ENCODE measurements at regions not wholly inside any gene's neighbourhood (a gene's known extent, or its start where the extent isn't known, plus 50 kb on each side); places are given as distances from the start of the nearest gene placed in this dataset.

- TF ChIP-seq, protein P1, sequence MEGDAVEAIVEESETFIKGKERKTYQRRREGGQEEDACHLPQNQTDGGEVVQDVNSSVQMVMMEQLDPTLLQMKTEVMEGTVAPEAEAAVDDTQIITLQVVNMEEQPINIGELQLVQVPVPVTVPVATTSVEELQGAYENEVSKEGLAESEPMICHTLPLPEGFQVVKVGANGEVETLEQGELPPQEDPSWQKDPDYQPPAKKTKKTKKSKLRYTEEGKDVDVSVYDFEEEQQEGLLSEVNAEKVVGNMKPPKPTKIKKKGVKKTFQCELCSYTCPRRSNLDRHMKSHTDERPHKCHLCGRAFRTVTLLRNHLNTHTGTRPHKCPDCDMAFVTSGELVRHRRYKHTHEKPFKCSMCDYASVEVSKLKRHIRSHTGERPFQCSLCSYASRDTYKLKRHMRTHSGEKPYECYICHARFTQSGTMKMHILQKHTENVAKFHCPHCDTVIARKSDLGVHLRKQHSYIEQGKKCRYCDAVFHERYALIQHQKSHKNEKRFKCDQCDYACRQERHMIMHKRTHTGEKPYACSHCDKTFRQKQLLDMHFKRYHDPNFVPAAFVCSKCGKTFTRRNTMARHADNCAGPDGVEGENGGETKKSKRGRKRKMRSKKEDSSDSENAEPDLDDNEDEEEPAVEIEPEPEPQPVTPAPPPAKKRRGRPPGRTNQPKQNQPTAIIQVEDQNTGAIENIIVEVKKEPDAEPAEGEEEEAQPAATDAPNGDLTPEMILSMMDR (IDR thresholded peaks at IDR 0.05): no peak
- no peak for TF ChIP-seq POLR2A (IDR thresholded peaks at IDR 0.05)
- no peak for TF ChIP-seq POLR2AphosphoS5 (IDR thresholded peaks at IDR 0.05; ENCODE audit: insufficient read depth in 1 of 2, low read depth in 1 of 2)
Observed at GRCh38 chr10:45201271-45201670, 114.1 kb downstream of the OR13A1 start.

Measured in vagina (tissue), 2 donors.